HepG2 (cell line): ENCODE measurements at regions not wholly inside any gene's neighbourhood (a gene's known extent, or its start where the extent isn't known, plus 50 kb on each side); places are given as distances from the start of the nearest gene placed in this dataset.

Source experiments
- ATAC-seq: fragments of 200-7000 bp; cut with Tn5 transposase; 3 replicates; pipeline ENCODE4 v1.9.1; 2020; ENCODE audit warnings: mild to moderate bottlenecking, moderate library complexity
- BruUV-seq: library from RNA; stranded (reverse); fragments of 400-500 nt; replicated peaks from 2 replicates; lab custom pipeline; 2021; lab: Mats Ljungman, UMichigan
- CTCF ChIA-PET: fragments of 300-600 bp; formaldehyde crosslinking; extraction: SDS; loops from one replicate; lab custom pipeline; 2021; ENCODE audit warnings: low total read pairs, inconsistent platforms, low intra/inter-chr PET ratio; lab: Yijun Ruan, JAX
- POLR2A ChIA-PET: fragments of 350-600 bp; sonication (Branson Sonifier 250); formaldehyde crosslinking; loops from one replicate; lab custom pipeline; 2020; ENCODE audit warnings: antibody characterized with exemption, inconsistent platforms; lab: Yijun Ruan, JAX
- DNase-seq: peaks from one replicate; pipeline ENCODE4 v3.0.0-alpha.2; 2015; ENCODE audit warnings: low spot score
- FAIRE-seq: peaks from 3 replicates; lab custom pipeline; 2011; peaks lifted over from hg19 to GRCh38; lab: Jason Lieb, UNC
- H2AFZ ChIP-seq: one replicate; pipeline ENCODE4 v1.6.1; 2011; ENCODE audit warnings: low read length, inconsistent platforms
- H3K27ac ChIP-seq: fragments of 300-600 bp; 3 replicates; pipeline ENCODE4 v1.8.0; 2011; ENCODE audit warnings: mixed run types, mild to moderate bottlenecking, mixed read lengths, low read length, inconsistent platforms; ENCODE audit not compliant: insufficient read depth; ENCODE audit errors: extremely low read length
- H3K27me3 ChIP-seq, 2 experiments: fragments of 200-600 bp in 1 of 2; 2 replicates in 1 of 2; 3 replicates in 1 of 2; pipeline versions ENCODE4 v1.6.0 to v1.8.0; 2011; ENCODE audit warnings: low read length in 2 of 2, mild to moderate bottlenecking in 2 of 2, moderate library complexity in 2 of 2, inconsistent platforms in 1 of 2; ENCODE audit not compliant: insufficient read depth in 2 of 2, control insufficient read depth in 1 of 2
- H3K36me3 ChIP-seq, 2 experiments: fragments of 200-600 bp in 1 of 2; replicated peaks in 1 of 2; 2 replicates in 1 of 2; 3 replicates in 1 of 2; pipeline versions ENCODE4 v1.5.1 to v1.8.0; 2011; ENCODE audit warnings: low read length in 2 of 2, inconsistent platforms in 1 of 2; ENCODE audit not compliant: insufficient read depth in 2 of 2, control insufficient read depth in 1 of 2
- H3K4me1 ChIP-seq: 2 replicates; pipeline ENCODE4 v1.5.1; 2012; ENCODE audit warnings: low read length, inconsistent platforms; ENCODE audit not compliant: insufficient read depth
- H3K4me2 ChIP-seq: 2 replicates; pipeline ENCODE4 v1.6.0; 2011; ENCODE audit warnings: low read depth, low read length, inconsistent platforms
- H3K4me3 ChIP-seq, 3 experiments: fragments of 200-600 bp in 1 of 3; sonication (generic), shearing (Covaris generic) in 1 of 3; replicated peaks in 1 of 3; 2 replicates each; pipeline ENCODE4 v1.5.1; 2011 to 2016; ENCODE audit warnings: low read length in 3 of 3, inconsistent platforms in 2 of 3, low read depth in 2 of 3, mild to moderate bottlenecking in 2 of 3, control low read depth in 1 of 3, mixed read lengths in 1 of 3; ENCODE audit not compliant: insufficient read depth in 1 of 3
- H3K79me2 ChIP-seq: one replicate; pipeline ENCODE4 v1.6.1; 2011; ENCODE audit warnings: low read length, inconsistent platforms; ENCODE audit not compliant: insufficient read depth
- H3K9ac ChIP-seq: 2 replicates; pipeline ENCODE4 v1.6.0; 2011; ENCODE audit warnings: mild to moderate bottlenecking, low read depth, low read length, inconsistent platforms; ENCODE audit not compliant: insufficient read depth
- H3K9me3 ChIP-seq: 2 replicates; pipeline ENCODE4 v1.5.1; 2012; ENCODE audit warnings: mild to moderate bottlenecking, low read length
- H4K20me1 ChIP-seq: 2 replicates; pipeline ENCODE4 v1.6.0; 2011; ENCODE audit warnings: inconsistent platforms, mild to moderate bottlenecking, low read length, moderate library complexity; ENCODE audit not compliant: insufficient read depth
- AFF4 ChIP-seq: sonication (generic); formaldehyde crosslinking; IDR thresholded peaks from 2 replicates; pipeline ENCODE4 v1.4.0; 2020; ENCODE audit warnings: missing genetic modification reagents
- PAWR ChIP-seq: sonication (generic); formaldehyde crosslinking; IDR thresholded peaks from 2 replicates; pipeline ENCODE4 v1.4.0; 2020; ENCODE audit warnings: missing genetic modification reagents, mild to moderate bottlenecking, borderline replicate concordance
- POLR2AphosphoS5 ChIP-seq: IDR thresholded peaks from 2 replicates; pipeline ENCODE4 v1.6.1; 2012; ENCODE audit warnings: low read depth, low read length
- ZNF530 ChIP-seq: sonication (generic); formaldehyde crosslinking; IDR thresholded peaks from 2 replicates; pipeline ENCODE4 v1.5.0; 2020; ENCODE audit warnings: low read depth, mild to moderate bottlenecking, missing genetic modification reagents
- ZNF569 ChIP-seq: sonication (generic); formaldehyde crosslinking; IDR thresholded peaks from 2 replicates; pipeline ENCODE4 v1.5.0; 2020; ENCODE audit warnings: mild to moderate bottlenecking, missing genetic modification reagents, moderate library complexity, borderline replicate concordance
- ZNF670 ChIP-seq: sonication (generic); formaldehyde crosslinking; IDR thresholded peaks from 2 replicates; pipeline ENCODE4 v1.8.0; 2022; ENCODE audit warnings: mild to moderate bottlenecking, missing genetic modification reagents, borderline replicate concordance
- WGBS: methylation state at CpG from one replicate; pipeline ENCODE4 v1.1.6; 2017; ENCODE audit warnings: low lambda C conversion rate; 5-methylcytosine and 5-hydroxymethylcytosine counted together
- in situ Hi-C: cut with HindIII; loops from 2 replicates; pipeline ENCODE4 v1.10.0; 2017; ENCODE audit warnings: low pct_unique_long_range_greater_than_20kb; ENCODE audit not compliant: extremely low pct_ligation_motif_present
- intact Hi-C: fragments of 100-400 bp; cut with micrococcal nuclease; formaldehyde crosslinking; loops from one replicate; pipeline ENCODE4 v1.10.0; 2022; ENCODE audit not compliant: unreplicated experiment
- TF ChIP-seq, protein P1 (sequence below): sonication (generic); formaldehyde crosslinking; IDR thresholded peaks from 2 replicates; pipeline ENCODE4 v1.4.0; 2020; ENCODE audit warnings: missing genetic modification reagents

- no peak for TF ChIP-seq ZNF670 (CRISPR knock-in tag)
These were observed 310.6 kb upstream of the CITED2 start (continued) for GRCh38 chr6:139685009-139685408.

GRCh38 chr6:139680819-139681218, 306.4 kb upstream of the CITED2 start:
- intact Hi-C loops = no loop called here
- Histone ChIP-seq H3K79me2 (no peaks in the 10 kb centered on the region), H3K4me1 (peaks cover 11% of the 10 kb centered on the region), H3K27ac (no peak overlapping the region), H2AFZ (no peak overlapping the region), H3K36me3 (no peaks in the 10 kb centered on the region), H4K20me1 (no peaks in the 10 kb centered on the region), H3K9me3 (no peaks in the 10 kb centered on the region), H3K27me3 (no peaks in the 10 kb centered on the region)
- WGBS = 37% methylated on average over 5 of the region's 5 CpGs
- TF ChIP-seq ZNF569 (CRISPR knock-in tag) (no peak), PAWR (CRISPR knock-in tag) (no peak), POLR2AphosphoS5 (no peak), ZNF530 (CRISPR knock-in tag) (no peak), AFF4 (CRISPR knock-in tag) (no peak)
- TF ChIP-seq, protein P1, sequence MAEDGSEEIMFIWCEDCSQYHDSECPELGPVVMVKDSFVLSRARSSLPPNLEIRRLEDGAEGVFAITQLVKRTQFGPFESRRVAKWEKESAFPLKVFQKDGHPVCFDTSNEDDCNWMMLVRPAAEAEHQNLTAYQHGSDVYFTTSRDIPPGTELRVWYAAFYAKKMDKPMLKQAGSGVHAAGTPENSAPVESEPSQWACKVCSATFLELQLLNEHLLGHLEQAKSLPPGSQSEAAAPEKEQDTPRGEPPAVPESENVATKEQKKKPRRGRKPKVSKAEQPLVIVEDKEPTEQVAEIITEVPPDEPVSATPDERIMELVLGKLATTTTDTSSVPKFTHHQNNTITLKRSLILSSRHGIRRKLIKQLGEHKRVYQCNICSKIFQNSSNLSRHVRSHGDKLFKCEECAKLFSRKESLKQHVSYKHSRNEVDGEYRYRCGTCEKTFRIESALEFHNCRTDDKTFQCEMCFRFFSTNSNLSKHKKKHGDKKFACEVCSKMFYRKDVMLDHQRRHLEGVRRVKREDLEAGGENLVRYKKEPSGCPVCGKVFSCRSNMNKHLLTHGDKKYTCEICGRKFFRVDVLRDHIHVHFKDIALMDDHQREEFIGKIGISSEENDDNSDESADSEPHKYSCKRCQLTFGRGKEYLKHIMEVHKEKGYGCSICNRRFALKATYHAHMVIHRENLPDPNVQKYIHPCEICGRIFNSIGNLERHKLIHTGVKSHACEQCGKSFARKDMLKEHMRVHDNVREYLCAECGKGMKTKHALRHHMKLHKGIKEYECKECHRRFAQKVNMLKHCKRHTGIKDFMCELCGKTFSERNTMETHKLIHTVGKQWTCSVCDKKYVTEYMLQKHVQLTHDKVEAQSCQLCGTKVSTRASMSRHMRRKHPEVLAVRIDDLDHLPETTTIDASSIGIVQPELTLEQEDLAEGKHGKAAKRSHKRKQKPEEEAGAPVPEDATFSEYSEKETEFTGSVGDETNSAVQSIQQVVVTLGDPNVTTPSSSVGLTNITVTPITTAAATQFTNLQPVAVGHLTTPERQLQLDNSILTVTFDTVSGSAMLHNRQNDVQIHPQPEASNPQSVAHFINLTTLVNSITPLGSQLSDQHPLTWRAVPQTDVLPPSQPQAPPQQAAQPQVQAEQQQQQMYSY (CRISPR knock-in tag) = no peak
- TF ChIP-seq, all 625 proteins: peak for 0
- ATAC-seq (peak; percentile 35; the same call in 1 of the 3 replicates), FAIRE-seq (no peak), DNase-seq (no peak)
- POLR2A ChIA-PET = no interaction called here
- Histone ChIP-seq H3K4me3 (no peak overlapping the region), H3K9ac (no peak overlapping the region), H3K4me2 (no peak overlapping the region)
- no TSS peak for BruUV-seq
- in situ Hi-C loops = no loop called here
- CTCF ChIA-PET = no interaction called here
